ENCODE measurements at regions not wholly inside any gene's neighbourhood (a gene's known extent, or its start where the extent isn't known, plus 50 kb on each side); places are given as distances from the start of the nearest gene placed in this dataset.

GRCh38 chr7:41003977-41004376 lies 698.9 kb downstream of the INHBA start:
- no peak for TF ChIP-seq CTCF (IDR thresholded peaks at IDR 0.05; ENCODE audit: poor library complexity)
- no peak for TF ChIP-seq EZH2phosphoT487 (IDR thresholded peaks at IDR 0.05; ENCODE audit: low read depth, severe bottlenecking, unreplicated experiment)
- no peak for TF ChIP-seq EZH2 (IDR thresholded peaks at IDR 0.05; ENCODE audit: borderline replicate concordance)
